HCT116 (cell line): ENCODE measurements at regions not wholly inside any gene's neighbourhood (a gene's known extent, or its start where the extent isn't known, plus 50 kb on each side); places are given as distances from the start of the nearest gene placed in this dataset.

Experiments used
- ATAC-seq: fragments of 200-7000 bp; cut with Tn5 transposase; 2 replicates; pipeline ENCODE4 v1.9.1; 2020; ENCODE audit warnings: mild to moderate bottlenecking, moderate library complexity
- BruUV-seq: library from RNA; stranded (reverse); fragments of 400-500 nt; replicated peaks from 2 replicates; lab custom pipeline; 2021; lab: Mats Ljungman, UMichigan
- CTCF ChIA-PET: fragments of 300-600 bp; sonication (Branson Sonifier 250); formaldehyde crosslinking; loops from one replicate; lab custom pipeline; 2021; ENCODE audit warnings: antibody characterized with exemption; lab: Charles Lee
- POLR2A ChIA-PET: fragments of 300-600, 350-600 bp; sonication (Branson Sonifier 250); formaldehyde crosslinking; loops from one replicate; lab custom pipeline; 2021; ENCODE audit warnings: antibody characterized with exemption; lab: Charles Lee
- RAD21 ChIA-PET, 2 experiments: fragments of 300-600 bp; sonication (Branson Sonifier 250); formaldehyde crosslinking; loops; one replicate each; lab custom pipeline; 2023; ENCODE audit warnings: low total read pairs in 2 of 2; ENCODE audit not compliant: uncharacterized antibody in 2 of 2, unreplicated experiment in 2 of 2, low non-redundant PET in 1 of 2; lab: Charles Lee
- DNase-seq: peaks from one replicate; pipeline ENCODE4 v3.0.0-alpha.2; 2010; ENCODE audit warnings: low read depth, low spot score
- H2AFZ ChIP-seq: fragments of 200-600 bp; shearing (Covaris generic), sonication (generic); 2 replicates; pipeline ENCODE4 v1.6.1; 2017; ENCODE audit warnings: low read depth, mixed run types, mixed read lengths, antibody characterized with exemption, low read length; ENCODE audit not compliant: poor library complexity, severe bottlenecking
- H3K27ac ChIP-seq: 2 replicates; pipeline ENCODE4 v1.5.1; 2012; ENCODE audit warnings: low read depth, low read length
- H3K27me3 ChIP-seq: fragments of 200-600 bp; sonication (generic); 2 replicates; pipeline ENCODE4 v1.6.1; 2016; ENCODE audit warnings: mixed run types, low read length, mixed read lengths; ENCODE audit not compliant: insufficient read depth
- H3K36me3 ChIP-seq, 2 experiments: fragments of 200-500 bp in 1 of 2; fragments of 200-600 bp in 1 of 2; sonication (Bioruptor generic) in 1 of 2; sonication (generic) in 1 of 2; 2 replicates each; pipeline versions ENCODE4 v1.5.1 to v1.6.1; 2014 to 2016; ENCODE audit warnings: low read length in 2 of 2, inconsistent platforms in 1 of 2, mixed read lengths in 1 of 2, mixed run types in 1 of 2; ENCODE audit not compliant: insufficient read depth in 2 of 2, control insufficient read depth in 1 of 2
- H3K4me1 ChIP-seq, 2 experiments: fragments of 200-600 bp in 1 of 2; sonication (generic) in 1 of 2; 2 replicates each; pipeline versions ENCODE4 v1.5.1 to v1.6.1; 2012 to 2017; ENCODE audit warnings: low read length in 2 of 2, inconsistent platforms in 1 of 2, mild to moderate bottlenecking in 1 of 2, mixed read lengths in 1 of 2, mixed run types in 1 of 2, moderate library complexity in 1 of 2; ENCODE audit not compliant: insufficient read depth in 2 of 2, control insufficient read depth in 1 of 2
- H3K4me2 ChIP-seq: fragments of 200-600 bp; sonication (generic); 2 replicates; pipeline ENCODE4 v1.6.1; 2017; ENCODE audit warnings: mixed run types, low read length, mixed read lengths
- H3K4me3 ChIP-seq, 2 experiments: fragments of 200-600 bp in 1 of 2; sonication (generic) in 1 of 2; replicated peaks in 1 of 2; 2 replicates each; pipeline ENCODE4 v1.5.1; 2011 to 2016; ENCODE audit warnings: low read length in 2 of 2, control low read depth in 1 of 2, low read depth in 1 of 2, mild to moderate bottlenecking in 1 of 2, mixed read lengths in 1 of 2, mixed run types in 1 of 2
- H3K79me2 ChIP-seq: fragments of 200-600 bp; sonication (generic); 2 replicates; pipeline ENCODE4 v1.6.1; 2017; ENCODE audit warnings: mild to moderate bottlenecking, mixed run types, low read length, moderate library complexity, mixed read lengths; ENCODE audit not compliant: insufficient read depth
- H3K9ac ChIP-seq: fragments of 200-600 bp; sonication (generic); 2 replicates; pipeline ENCODE4 v1.6.1; 2016; ENCODE audit warnings: low read length, mixed read lengths
- H3K9me2 ChIP-seq: fragments of 200-600 bp; sonication (generic), shearing (Covaris generic); 2 replicates; pipeline ENCODE4 v1.6.1; 2017; ENCODE audit warnings: mixed run types, mild to moderate bottlenecking, moderate library complexity; ENCODE audit not compliant: insufficient read depth
- H3K9me3 ChIP-seq, 2 experiments: fragments of 200-500 bp in 1 of 2; fragments of 200-600 bp in 1 of 2; sonication (Bioruptor generic) in 1 of 2; sonication (generic) in 1 of 2; 2 replicates each; pipeline ENCODE4 v1.6.1; 2014 to 2017; ENCODE audit warnings: low read length in 2 of 2, mixed read lengths in 2 of 2, inconsistent platforms in 1 of 2, low read depth in 1 of 2, mild to moderate bottlenecking in 1 of 2, mixed run types in 1 of 2, moderate library complexity in 1 of 2; ENCODE audit not compliant: control insufficient read depth in 1 of 2, insufficient read depth in 1 of 2
- H4K20me1 ChIP-seq: fragments of 200-600 bp; sonication (generic), shearing (Covaris generic); 2 replicates; pipeline ENCODE4 v1.6.1; 2017; ENCODE audit warnings: mixed run types, mild to moderate bottlenecking, moderate library complexity; ENCODE audit not compliant: insufficient read depth
- CEBPB ChIP-seq: IDR thresholded peaks from 2 replicates; pipeline ENCODE4 v1.6.1; 2012; ENCODE audit warnings: low read depth
- EGR1 ChIP-seq: IDR thresholded peaks from 2 replicates; pipeline ENCODE4 v1.6.1; 2012; ENCODE audit warnings: low read depth
- EZH2phosphoT487 ChIP-seq: fragments of 200-600 bp; IDR thresholded peaks from 2 replicates; pipeline ENCODE4 v1.6.1; 2018; ENCODE audit warnings: antibody characterized with exemption, borderline replicate concordance
- POLR2AphosphoS5 ChIP-seq: IDR thresholded peaks from 2 replicates; pipeline ENCODE4 v1.6.1; 2011; ENCODE audit warnings: mild to moderate bottlenecking, low read depth, low read length, moderate library complexity
- ZNF274 ChIP-seq: fragments of 200-500 bp; sonication (Bioruptor generic); IDR thresholded peaks from 2 replicates; pipeline ENCODE4 v1.6.1; 2014; ENCODE audit warnings: mild to moderate bottlenecking, low read depth, low read length, inconsistent platforms
- intact Hi-C: fragments of 100-400 bp; cut with micrococcal nuclease; formaldehyde crosslinking; loops from 2 replicates; pipeline ENCODE4 v1.10.0; 2022
- TF ChIP-seq, protein P1 (sequence below): IDR thresholded peaks from 2 replicates; pipeline ENCODE4 v1.6.1; 2012
- TF ChIP-seq, protein P2 (sequence below): IDR thresholded peaks from 2 replicates; pipeline ENCODE4 v1.6.1; 2012
- TF ChIP-seq, protein P3 (sequence below): IDR thresholded peaks from 2 replicates; pipeline ENCODE4 v1.6.1; 2011; ENCODE audit warnings: mild to moderate bottlenecking, low read length, moderate library complexity; ENCODE audit not compliant: insufficient replicate concordance; ENCODE audit errors: extremely low read depth

DNA sequence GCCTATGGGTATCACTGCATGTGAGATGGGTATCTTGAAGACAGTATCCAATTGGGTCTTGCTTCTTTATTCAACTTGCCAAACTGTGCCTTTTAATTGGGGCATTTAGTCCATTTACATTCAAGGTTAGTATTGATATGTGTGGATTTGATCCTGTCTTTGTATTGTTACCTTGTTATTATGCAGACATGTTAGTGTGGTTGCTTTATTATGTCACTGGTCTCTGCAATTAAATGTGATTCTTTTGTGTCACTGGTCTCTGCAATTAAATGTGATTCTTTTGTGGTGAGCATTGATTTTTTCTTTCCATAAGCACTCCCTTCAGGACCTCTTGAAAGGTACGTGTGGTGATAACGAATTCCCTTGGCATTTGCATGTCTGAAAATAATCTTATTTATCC, 357.8 kb upstream of the STEAP1 start:
- Histone ChIP-seq H3K4me2 (no peak overlapping the region), H4K20me1 (no peaks in the 10 kb centered on the region), H3K36me3 (no peaks in the 10 kb centered on the region), H3K9me2 (no peaks in the 10 kb centered on the region), H3K79me2 (no peaks in the 10 kb centered on the region), H3K27me3 (no peaks in the 10 kb centered on the region), H3K9ac (no peak overlapping the region), H3K9me3 (no peaks in the 10 kb centered on the region), H3K4me3 (no peak overlapping the region), H3K4me1 (no peaks in the 10 kb centered on the region), H3K27ac (no peak overlapping the region), H2AFZ (no peak overlapping the region)
- BruUV-seq = no TSS peak
- POLR2A ChIA-PET = no interaction called here
- ATAC-seq (no peak), DNase-seq (no peak)
- TF ChIP-seq, protein P1, sequence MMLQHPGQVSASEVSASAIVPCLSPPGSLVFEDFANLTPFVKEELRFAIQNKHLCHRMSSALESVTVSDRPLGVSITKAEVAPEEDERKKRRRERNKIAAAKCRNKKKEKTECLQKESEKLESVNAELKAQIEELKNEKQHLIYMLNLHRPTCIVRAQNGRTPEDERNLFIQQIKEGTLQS = no peak
- TF ChIP-seq ZNF274 = no peak
- TF ChIP-seq, protein P2, sequence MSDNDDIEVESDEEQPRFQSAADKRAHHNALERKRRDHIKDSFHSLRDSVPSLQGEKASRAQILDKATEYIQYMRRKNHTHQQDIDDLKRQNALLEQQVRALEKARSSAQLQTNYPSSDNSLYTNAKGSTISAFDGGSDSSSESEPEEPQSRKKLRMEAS = no peak
- TF ChIP-seq, protein P3, sequence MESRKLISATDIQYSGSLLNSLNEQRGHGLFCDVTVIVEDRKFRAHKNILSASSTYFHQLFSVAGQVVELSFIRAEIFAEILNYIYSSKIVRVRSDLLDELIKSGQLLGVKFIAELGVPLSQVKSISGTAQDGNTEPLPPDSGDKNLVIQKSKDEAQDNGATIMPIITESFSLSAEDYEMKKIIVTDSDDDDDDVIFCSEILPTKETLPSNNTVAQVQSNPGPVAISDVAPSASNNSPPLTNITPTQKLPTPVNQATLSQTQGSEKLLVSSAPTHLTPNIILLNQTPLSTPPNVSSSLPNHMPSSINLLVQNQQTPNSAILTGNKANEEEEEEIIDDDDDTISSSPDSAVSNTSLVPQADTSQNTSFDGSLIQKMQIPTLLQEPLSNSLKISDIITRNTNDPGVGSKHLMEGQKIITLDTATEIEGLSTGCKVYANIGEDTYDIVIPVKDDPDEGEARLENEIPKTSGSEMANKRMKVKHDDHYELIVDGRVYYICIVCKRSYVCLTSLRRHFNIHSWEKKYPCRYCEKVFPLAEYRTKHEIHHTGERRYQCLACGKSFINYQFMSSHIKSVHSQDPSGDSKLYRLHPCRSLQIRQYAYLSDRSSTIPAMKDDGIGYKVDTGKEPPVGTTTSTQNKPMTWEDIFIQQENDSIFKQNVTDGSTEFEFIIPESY = no peak
- no peak for TF ChIP-seq EZH2phosphoT487
- no peak for TF ChIP-seq EGR1
- no peak for TF ChIP-seq CEBPB
- TF ChIP-seq POLR2AphosphoS5 = no peak
- RAD21 ChIA-PET = no interaction called here
- intact Hi-C loops = no loop called here
- CTCF ChIA-PET = no interaction called here
